ENCODE measurements at regions not wholly inside any gene's neighbourhood (a gene's known extent, or its start where the extent isn't known, plus 50 kb on each side); places are given as distances from the start of the nearest gene placed in this dataset.

DNA sequence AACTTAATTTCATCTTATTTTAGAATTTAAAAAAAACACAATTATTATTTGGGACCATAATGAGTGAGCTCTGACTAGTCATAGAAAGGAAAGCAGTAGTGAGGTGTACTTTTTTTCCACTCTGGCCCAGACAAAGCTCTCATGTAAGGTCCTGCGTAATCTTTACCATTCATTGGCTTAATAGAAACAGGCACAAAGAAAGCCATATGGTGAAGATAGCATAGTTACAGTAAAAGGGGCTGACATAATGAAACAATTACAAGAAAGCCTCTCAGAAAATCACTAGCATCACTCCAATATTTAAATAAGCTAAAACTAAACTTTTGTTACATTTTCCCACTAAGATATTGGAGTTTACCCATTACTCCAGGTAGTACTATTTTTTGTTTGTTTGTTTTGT lies 384.6 kb upstream of the ALCAM start:
- TF ChIP-seq CTCF (conservative IDR thresholded peaks at IDR 0.05; ENCODE audit: low read depth): no peak
- H3K27ac ChIP-seq: no peak overlapping the region
- ChIA-PET CTCF (no interaction called here), POLR2A (ENCODE audit: low non-redundant PET) (no interaction called here)
- no peak for DNase-seq (ENCODE audit: low spot score)

DNA sequence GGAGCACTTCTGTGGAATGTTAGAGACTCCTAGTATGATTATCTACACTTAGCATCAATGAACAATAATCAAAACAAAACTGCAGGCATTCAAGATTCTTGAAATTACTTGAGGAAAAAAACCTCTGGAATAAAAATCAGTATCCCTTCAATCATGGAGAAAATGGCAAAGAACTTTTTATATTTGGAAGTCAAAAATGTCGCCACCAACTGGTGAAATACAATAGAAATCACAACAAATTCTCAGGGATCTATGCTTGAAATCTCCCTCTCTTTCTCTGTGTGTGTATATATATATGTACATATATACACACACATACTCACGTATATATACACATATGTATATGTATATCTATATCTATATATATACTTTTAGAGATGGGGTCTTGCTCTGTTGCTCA lies 378.9 kb upstream of the ALCAM start:
- H3K27ac ChIP-seq: no peak overlapping the region
- CTCF ChIA-PET: interaction anchor here (0.7 kb wide), 1 partner anchor 821 kb away, joined by 4 read pairs; no protein-coding TSS in a partner anchor
- TF ChIP-seq CTCF (conservative IDR thresholded peaks at IDR 0.05; ENCODE audit: low read depth): no peak
- DNase-seq (ENCODE audit: low spot score): no peak
- POLR2A ChIA-PET (ENCODE audit: low non-redundant PET): no interaction called here

DNA sequence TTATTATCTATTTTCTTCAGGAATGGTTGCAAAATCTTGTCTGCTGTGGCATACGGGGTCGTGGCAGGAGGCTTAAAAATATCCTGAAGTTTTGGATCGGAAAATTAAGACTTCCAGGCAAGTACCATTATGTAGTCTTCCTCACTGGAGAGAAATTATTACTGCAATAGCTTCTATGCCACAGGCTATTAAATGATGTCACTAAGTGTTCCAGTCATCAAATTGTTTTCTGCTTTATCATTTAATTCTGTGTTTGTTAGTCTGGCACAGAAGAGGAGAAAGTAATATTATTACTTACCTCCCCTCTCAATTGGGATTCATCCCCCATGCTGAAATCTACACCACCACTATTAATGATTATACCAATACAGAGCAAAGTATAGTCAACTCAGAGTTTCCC lies 378.2 kb upstream of the ALCAM start:
- POLR2A ChIA-PET (ENCODE audit: low non-redundant PET): no interaction called here
- no peak for TF ChIP-seq CTCF (conservative IDR thresholded peaks at IDR 0.05; ENCODE audit: low read depth)
- no peak overlapping the region for H3K27ac ChIP-seq
- no peak for DNase-seq (ENCODE audit: low spot score)
- CTCF ChIA-PET: no interaction called here

DNA sequence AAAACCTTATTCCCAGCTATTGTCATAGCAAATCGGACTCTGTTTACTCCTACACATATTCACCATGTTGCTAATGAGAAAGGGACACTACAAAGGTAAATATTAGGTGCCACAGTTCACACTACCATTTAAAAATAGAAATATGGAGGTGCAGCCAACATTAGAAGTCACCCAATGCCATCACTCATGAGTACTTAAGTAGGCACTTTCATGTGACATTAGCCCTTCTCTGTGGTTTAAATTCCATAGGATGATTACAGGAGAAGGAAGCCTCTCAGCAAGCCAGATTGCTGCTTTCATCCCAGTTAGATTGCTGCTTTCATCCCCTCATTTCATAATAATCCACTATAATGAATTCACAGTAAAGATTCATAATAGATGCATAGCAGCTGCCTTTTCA lies 376.8 kb upstream of the ALCAM start:
- ChIA-PET POLR2A (ENCODE audit: low non-redundant PET) (no interaction called here), CTCF (interaction anchor here (0.6 kb wide), 1 partner anchor 703 kb away, joined by 3 read pairs; no protein-coding TSS in a partner anchor)
- no peak for DNase-seq (ENCODE audit: low spot score)
- no peak for TF ChIP-seq CTCF (conservative IDR thresholded peaks at IDR 0.05; ENCODE audit: low read depth)
- no peak overlapping the region for H3K27ac ChIP-seq

DNA sequence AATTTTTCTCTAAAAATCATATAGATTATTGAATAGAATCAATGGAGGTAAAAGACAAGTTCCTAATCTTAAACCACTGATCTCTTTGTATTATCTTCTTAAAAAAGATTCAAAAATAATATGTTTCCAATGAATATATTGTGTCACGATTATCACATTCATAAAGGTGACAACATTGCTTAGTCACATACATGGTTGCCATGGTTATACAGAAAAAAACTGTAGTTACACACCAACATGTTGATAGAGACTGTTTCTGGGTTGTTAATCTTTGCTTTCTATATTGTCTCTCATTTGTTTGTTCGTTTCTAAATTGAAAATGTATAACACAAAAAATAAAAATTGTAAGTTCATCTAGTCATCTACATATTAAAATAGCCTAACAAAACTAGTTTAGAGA lies 376.0 kb upstream of the ALCAM start:
- no peak overlapping the region for H3K27ac ChIP-seq
- POLR2A ChIA-PET (ENCODE audit: low non-redundant PET): no interaction called here
- TF ChIP-seq CTCF (conservative IDR thresholded peaks at IDR 0.05; ENCODE audit: low read depth): no peak
- CTCF ChIA-PET: no interaction called here
- no peak for DNase-seq (ENCODE audit: low spot score)

DNA sequence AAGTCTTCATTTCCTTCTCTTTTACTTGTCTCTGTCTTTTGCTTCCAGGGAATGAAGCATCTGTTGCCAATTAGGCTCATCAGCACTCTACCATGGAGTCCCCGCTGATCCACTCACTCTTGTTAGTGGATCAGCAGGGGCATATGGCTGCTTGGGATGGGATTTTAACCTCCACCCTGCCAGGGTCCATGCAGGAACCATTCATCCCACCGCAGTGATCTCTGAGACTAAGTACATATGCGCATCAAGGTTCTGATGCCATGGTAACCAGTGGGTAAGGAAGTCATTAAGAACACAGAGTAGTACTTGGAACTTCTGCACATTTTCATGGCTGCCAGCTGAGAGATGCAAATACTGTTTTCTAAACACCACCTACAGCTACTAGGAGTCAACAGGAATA lies 374.0 kb upstream of the ALCAM start:
- DNase-seq (ENCODE audit: low spot score): no peak
- TF ChIP-seq CTCF (conservative IDR thresholded peaks at IDR 0.05; ENCODE audit: low read depth): no peak
- H3K27ac ChIP-seq: no peak overlapping the region
- ChIA-PET CTCF (no interaction called here), POLR2A (ENCODE audit: low non-redundant PET) (no interaction called here)

DNA sequence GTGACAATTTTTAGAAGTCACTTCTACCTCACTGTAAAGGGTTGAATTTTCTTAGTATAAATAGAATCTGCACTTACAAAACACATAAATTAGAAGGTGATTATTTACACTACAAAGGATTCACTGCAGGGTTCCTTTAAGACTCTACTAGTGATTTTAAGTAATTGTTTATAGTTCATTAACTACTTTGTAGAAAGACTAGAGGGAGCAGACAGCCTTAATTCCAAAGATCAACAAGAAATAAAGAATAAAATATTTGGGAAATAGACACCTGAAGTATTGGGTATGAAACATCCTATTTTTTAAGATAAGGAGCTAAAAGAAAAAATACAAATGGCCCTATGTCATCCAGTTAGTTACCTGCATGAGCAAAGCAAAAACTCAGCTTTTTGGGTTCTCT lies 360.5 kb upstream of the ALCAM start:
- no peak for TF ChIP-seq CTCF (conservative IDR thresholded peaks at IDR 0.05; ENCODE audit: low read depth)
- no peak overlapping the region for H3K27ac ChIP-seq
- CTCF ChIA-PET: interaction anchor here (0.6 kb wide), 1 partner anchor 410 kb away, joined by 3 read pairs; no protein-coding TSS in a partner anchor
- no peak for DNase-seq (ENCODE audit: low spot score)
- POLR2A ChIA-PET (ENCODE audit: low non-redundant PET): no interaction called here
